ENCODE measurements at regions not wholly inside any gene's neighbourhood (a gene's known extent, or its start where the extent isn't known, plus 50 kb on each side); places are given as distances from the start of the nearest gene placed in this dataset.

- Histone ChIP-seq H3K36me3 (no peaks in the 10 kb centered on the region), H3K27me3 (peaks cover 0 to 90% (median 0%) of the 10 kb centered on the region in 4 donors), H3K9me3 (no peaks in the 10 kb centered on the region), H3K27ac (no peak overlapping the region), H3K4me1 (peaks cover 0 to 33% (median 16%) of the 10 kb centered on the region in 3 donors), H3K4me3 (no peak overlapping the region)
- no peak for DNase-seq
- TF ChIP-seq CTCF (IDR thresholded peaks at IDR 0.05) (no peak), POLR2A (IDR thresholded peaks at IDR 0.05) (no peak)
- intact Hi-C loops (cut with DNase I): no loop called here
- WGBS, 2 donors: 75 to 81% methylated on average over 12 to 14 of the region's 14 CpGs
These were observed 52.6 kb upstream of the SLCO4A1 start for GRCh38 chr20:62589720-62590119.

GRCh38 chr20:62590309-62591121 is 51.8 kb upstream of the SLCO4A1 start:
- 33 to 42% methylated on average over 6 to 9 of the region's 23 CpGs for WGBS, 2 donors
- TF ChIP-seq POLR2A (IDR thresholded peaks at IDR 0.05) (no peak), CTCF (IDR thresholded peaks at IDR 0.05) (no peak)
- Histone ChIP-seq H3K4me3 (no peak overlapping the region), H3K27me3 (peaks cover 0 to 90% (median 2%) of the 10 kb centered on the region in 4 donors), H3K9me3 (no peaks in the 10 kb centered on the region), H3K4me1 (peaks cover 4 to 39% (median 16%) of the 10 kb centered on the region in 3 donors), H3K36me3 (no peaks in the 10 kb centered on the region), H3K27ac (peak overlapping the region in 1 of 4 donors; percentile 44)
- intact Hi-C loops (cut with DNase I): no loop called here
- no peak for DNase-seq

- Histone ChIP-seq H3K27ac (no peak overlapping the region), H3K9me3 (no peaks in the 10 kb centered on the region), H3K27me3 (peaks cover 0 to 90% (median 2%) of the 10 kb centered on the region in 4 donors), H3K4me3 (no peak overlapping the region), H3K36me3 (no peaks in the 10 kb centered on the region), H3K4me1 (peaks cover 9 to 44% (median 22%) of the 10 kb centered on the region in 3 donors)
- WGBS, 2 donors: 85 to 100% methylated on average over 1 to 4 of the region's 11 CpGs
- TF ChIP-seq CTCF (IDR thresholded peaks at IDR 0.05) (no peak), POLR2A (IDR thresholded peaks at IDR 0.05) (no peak)
- intact Hi-C loops (cut with DNase I): no loop called here
- DNase-seq: no peak
These were observed 51.2 kb upstream of the SLCO4A1 start for GRCh38 chr20:62591122-62591468.

- intact Hi-C loops (cut with DNase I): no loop called here
- peaks cover 0 to 90% (median 3%) of the 10 kb centered on the region in 4 donors for H3K27me3 ChIP-seq
- no peaks in the 10 kb centered on the region for H3K36me3 ChIP-seq
- peaks cover 14 to 49% (median 27%) of the 10 kb centered on the region in 3 donors for H3K4me1 ChIP-seq
- TF ChIP-seq CTCF (IDR thresholded peaks at IDR 0.05): no peak
- no peak for TF ChIP-seq POLR2A (IDR thresholded peaks at IDR 0.05)
- no peaks in the 10 kb centered on the region for H3K9me3 ChIP-seq
- DNase-seq: no peak
- no peak overlapping the region for H3K4me3 ChIP-seq
- whole genome bisulfite sequencing, 2 donors: 86 to 96% methylated on average over 8 to 10 of the region's 10 CpGs
- H3K27ac ChIP-seq: no peak overlapping the region
These were observed 50.7 kb upstream of the SLCO4A1 start for GRCh38 chr20:62591591-62591990.

Small RNA genes lying in the stretch of these regions (small RNA-seq; reads per million reads assigned to genes)
- 0 to 0.18 (median 0) reads per million in 4 donors for gene MIR1-1

Data from esophagus squamous epithelium (tissue), 5 donors.